B cell (primary cell): ENCODE measurements at regions not wholly inside any gene's neighbourhood (a gene's known extent, or its start where the extent isn't known, plus 50 kb on each side); places are given as distances from the start of the nearest gene placed in this dataset.

Experiments
- ATAC-seq: fragments of 200-7000 bp; cut with Tn5 transposase; one replicate; pipeline ENCODE4 v1.10.0; 2021; ENCODE audit warnings: low read depth, mild to moderate bottlenecking, moderate number of reproducible peaks, moderate library complexity
- CTCF ChIA-PET: fragments of 350-600 bp; sonication (Branson Sonifier 250); formaldehyde crosslinking; loops from one replicate; lab custom pipeline; 2021; ENCODE audit warnings: antibody characterized with exemption, inconsistent platforms; lab: Charles Lee
- POLR2A ChIA-PET: fragments of 350-600 bp; sonication (Branson Sonifier 250); formaldehyde crosslinking; loops from one replicate; lab custom pipeline; 2021; ENCODE audit warnings: antibody characterized with exemption; lab: Charles Lee
- DNase-seq: peaks from one replicate; pipeline ENCODE4 v3.0.0; 2013
- H2AFZ ChIP-seq: 2 replicates; pipeline ENCODE4 v1.6.1; 2012; ENCODE audit warnings: mild to moderate bottlenecking, low read depth, low read length; ENCODE audit not compliant: insufficient read depth, poor library complexity, severe bottlenecking
- H3K27ac ChIP-seq, 2 donors: 1 replicate in 1 of 2; 2 replicates in 1 of 2; pipeline ENCODE4 v1.5.1; 2012 to 2013; ENCODE audit warnings: low read length in 2 of 2, mild to moderate bottlenecking in 2 of 2, moderate library complexity in 1 of 2
- H3K27me3 ChIP-seq, 4 experiments: fragments of 200-600 bp in 1 of 4; sonication (generic) in 1 of 4; replicated peaks in 1 of 4; 1 replicate in 2 of 4; 2 replicates in 2 of 4; pipeline versions ENCODE4 v1.6.1 to v1.7.0; 2013 to 2016; ENCODE audit warnings: low read length in 3 of 4, mild to moderate bottlenecking in 2 of 4, mixed read lengths in 1 of 4, moderate library complexity in 1 of 4; ENCODE audit not compliant: insufficient read depth in 4 of 4, control insufficient read depth in 3 of 4; ENCODE audit errors: control extremely low read depth in 1 of 4
- H3K36me3 ChIP-seq, 2 experiments: replicated peaks in 1 of 2; 1 replicate in 1 of 2; 2 replicates in 1 of 2; pipeline versions ENCODE4 v1.6.1 to v1.7.1; 2013; ENCODE audit warnings: low read length in 1 of 2; ENCODE audit not compliant: insufficient read depth in 2 of 2, control insufficient read depth in 1 of 2; ENCODE audit errors: control extremely low read depth in 1 of 2, extremely low read depth in 1 of 2
- H3K4me1 ChIP-seq, 2 donors: fragments of 200-600 bp in 1 of 2; sonication (generic) in 1 of 2; 1 replicate in 1 of 2; 2 replicates in 1 of 2; pipeline versions ENCODE4 v1.5.1 to v1.6.1; 2013 to 2017; ENCODE audit warnings: low read length in 2 of 2; ENCODE audit not compliant: control insufficient read depth in 2 of 2, insufficient read depth in 2 of 2
- H3K4me2 ChIP-seq: replicated peaks from 2 replicates; pipeline ENCODE3; 2012; ENCODE audit warnings: mild to moderate bottlenecking, low read depth, low read length; ENCODE audit not compliant: poor library complexity, severe bottlenecking
- H3K4me3 ChIP-seq, 5 experiments: fragments of 200-600 bp in 1 of 5; sonication (generic) in 1 of 5; 1 replicate in 3 of 5; 2 replicates in 2 of 5; pipeline versions ENCODE4 v1.5.1 to v1.7.0; 2011 to 2016; ENCODE audit warnings: low read length in 4 of 5, mild to moderate bottlenecking in 4 of 5, low read depth in 2 of 5, control low read depth in 1 of 5, moderate library complexity in 1 of 5; ENCODE audit not compliant: insufficient read depth in 1 of 5; ENCODE audit errors: control extremely low read depth in 1 of 5, extremely low read depth in 1 of 5
- H3K79me2 ChIP-seq: fragments of 200-600 bp; sonication (generic); one replicate; pipeline ENCODE4 v1.6.0; 2016; ENCODE audit warnings: low read length; ENCODE audit not compliant: control insufficient read depth, insufficient read depth
- H3K9ac ChIP-seq: fragments of 200-600 bp; sonication (generic); 2 replicates; pipeline ENCODE4 v1.6.1; 2017; ENCODE audit warnings: mild to moderate bottlenecking, low read length, moderate library complexity
- H3K9me3 ChIP-seq, 3 donors: one replicate each; pipeline versions ENCODE4 v1.6.1 to v1.7.1; 2013; ENCODE audit warnings: low read length in 2 of 3; ENCODE audit not compliant: control insufficient read depth in 2 of 3, insufficient read depth in 1 of 3; ENCODE audit errors: control extremely low read depth in 1 of 3
- H4K20me1 ChIP-seq: 2 replicates; pipeline ENCODE4 v1.6.0; 2012; ENCODE audit warnings: mild to moderate bottlenecking, low read length; ENCODE audit not compliant: insufficient read depth, control insufficient read depth, poor library complexity, severe bottlenecking
- H3K27ac Mint-ChIP-seq: one replicate; pipeline ENCODE4 v1.8.0; 2021; ENCODE audit warnings: mixed read lengths
- H3K27me3 Mint-ChIP-seq: one replicate; pipeline ENCODE4 v1.8.0; 2021; ENCODE audit warnings: mixed read lengths
- H3K4me1 Mint-ChIP-seq: one replicate; pipeline ENCODE4 v1.8.0; 2021; ENCODE audit warnings: mixed read lengths
- H3K4me3 Mint-ChIP-seq: one replicate; pipeline ENCODE4 v1.8.0; 2021; ENCODE audit warnings: mixed read lengths
- H3K9me3 Mint-ChIP-seq: one replicate; pipeline ENCODE4 v1.8.0; 2022; ENCODE audit warnings: mixed read lengths; ENCODE audit not compliant: insufficient read depth
- CTCF ChIP-seq: fragments of 200-600 bp; IDR thresholded peaks from one replicate; pipeline ENCODE4 v1.8.0; 2022; ENCODE audit warnings: antibody characterized with exemption, mild to moderate bottlenecking
- EZH2 ChIP-seq: IDR thresholded peaks from 2 replicates; pipeline ENCODE4 v1.6.1; 2012; ENCODE audit warnings: borderline replicate concordance, low read depth, mild to moderate bottlenecking, moderate library complexity, low read length; ENCODE audit not compliant: insufficient read depth, poor library complexity, severe bottlenecking
- WGBS: methylation state at CpG from one replicate; pipeline ENCODE4 v1.1.5; 2013; ENCODE audit warnings: missing lambda C conversion rate; ENCODE audit not compliant: insufficient coverage; 5-methylcytosine and 5-hydroxymethylcytosine counted together
- intact Hi-C: fragments of 100-400 bp; cut with micrococcal nuclease; formaldehyde crosslinking; loops from one replicate; pipeline ENCODE4 v1.10.0; 2022

GRCh38 chr6:139686308-139686707, 311.9 kb upstream of the CITED2 start:
- no peaks in the 10 kb centered on the region for H3K4me1 Mint-ChIP-seq
- intact Hi-C loops: no loop called here
- CTCF ChIA-PET: no interaction called here

GRCh38 chr6:139685009-139685408, 310.6 kb upstream of the CITED2 start:
- Histone ChIP-seq H3K9me3 (no peaks in the 10 kb centered on the region), H3K4me3 (no peak overlapping the region), H3K4me1 (no peaks in the 10 kb centered on the region), H2AFZ (no peak overlapping the region), H3K36me3 (no peaks in the 10 kb centered on the region), H3K4me2 (no peak overlapping the region), H4K20me1 (no peaks in the 10 kb centered on the region), H3K79me2 (no peaks in the 10 kb centered on the region), H3K9ac (no peak overlapping the region), H3K27me3 (peaks cover 0 to 4% (median 0%) of the 10 kb centered on the region in 4 experiments), H3K27ac (no peak overlapping the region)
- CTCF ChIA-PET: no interaction called here
- TF ChIP-seq CTCF: no peak
- no peak for TF ChIP-seq EZH2
- Mint-ChIP-seq H3K4me1 (no peaks in the 10 kb centered on the region), H3K27ac (no peak overlapping the region), H3K9me3 (no peaks in the 10 kb centered on the region), H3K4me3 (no peak overlapping the region), H3K27me3 (peaks cover 5% of the 10 kb centered on the region)
- DNase-seq (no peak), ATAC-seq (no peak)
- POLR2A ChIA-PET: no interaction called here
- intact Hi-C loops: no loop called here

More at GRCh38 chr6:139686308-139686707, 311.9 kb upstream of the CITED2 start:
- POLR2A ChIA-PET: no interaction called here
- Histone ChIP-seq H3K79me2 (no peaks in the 10 kb centered on the region), H3K27ac (no peak overlapping the region), H3K4me3 (no peak overlapping the region), H3K9ac (no peak overlapping the region), H3K9me3 (no peaks in the 10 kb centered on the region), H2AFZ (no peak overlapping the region), H3K27me3 (peaks cover 0 to 4% (median 0%) of the 10 kb centered on the region in 4 experiments), H3K4me1 (no peaks in the 10 kb centered on the region), H3K36me3 (no peaks in the 10 kb centered on the region), H3K4me2 (no peak overlapping the region), H4K20me1 (no peaks in the 10 kb centered on the region)
- no peak for ATAC-seq
- Mint-ChIP-seq H3K9me3 (no peaks in the 10 kb centered on the region), H3K4me3 (no peak overlapping the region), H3K27me3 (peaks cover 8% of the 10 kb centered on the region), H3K27ac (no peak overlapping the region)
- TF ChIP-seq EZH2: no peak
- 88% methylated on average over 2 of the region's 5 CpGs for WGBS
- no peak for DNase-seq
